ENCODE measurements at regions not wholly inside any gene's neighbourhood (a gene's known extent, or its start where the extent isn't known, plus 50 kb on each side); places are given as distances from the start of the nearest gene placed in this dataset.
A peak's percentile ranks its signal among the peaks of the same experiment; 100 is the strongest.

GRCh38 chr12:90819709-90820108 is 135.3 kb downstream of the CCER1 start:
- Mint-ChIP-seq H3K36me3 (ENCODE audit: low read depth) (no peaks in the 10 kb centered on the region), H3K4me3 (no peak overlapping the region), H3K27ac (no peak overlapping the region), H3K27me3 (ENCODE audit: insufficient read depth) (no peaks in the 10 kb centered on the region; the same call in none of the 2 replicates), H3K4me1 (ENCODE audit: low read depth) (no peaks in the 10 kb centered on the region), H3K9me3 (peaks cover 23% of the 10 kb centered on the region)
- no peak for TF ChIP-seq CTCF (IDR thresholded peaks at IDR 0.05)
- no peak for DNase-seq

- DNase-seq, result no peak
- Mint-ChIP-seq H3K4me1 (ENCODE audit: low read depth) (no peaks in the 10 kb centered on the region), H3K4me3 (no peak overlapping the region), H3K9me3 (peaks cover 19% of the 10 kb centered on the region), H3K36me3 (ENCODE audit: low read depth) (no peaks in the 10 kb centered on the region), H3K27me3 (ENCODE audit: insufficient read depth) (no peaks in the 10 kb centered on the region; the same call in 1 of the 2 replicates), H3K27ac (no peak overlapping the region)
- no peak for TF ChIP-seq CTCF (IDR thresholded peaks at IDR 0.05)
Measured at GRCh38 chr12:90816353-90817089, 138.5 kb downstream of the CCER1 start.

GRCh38 chr12:90809940-90810339 is 145.0 kb downstream of the CCER1 start:
- Mint-ChIP-seq H3K27me3 (ENCODE audit: insufficient read depth) (no peaks in the 10 kb centered on the region), H3K4me1 (ENCODE audit: low read depth) (no peaks in the 10 kb centered on the region), H3K4me3 (no peak overlapping the region), H3K9me3 (peaks cover 25% of the 10 kb centered on the region), H3K27ac (no peak overlapping the region), H3K36me3 (ENCODE audit: low read depth) (no peaks in the 10 kb centered on the region)
- DNase-seq, result no peak
- TF ChIP-seq CTCF (IDR thresholded peaks at IDR 0.05), result no peak

- Mint-ChIP-seq H3K4me3 (no peak overlapping the region), H3K27me3 (ENCODE audit: insufficient read depth) (no peaks in the 10 kb centered on the region), H3K4me1 (ENCODE audit: low read depth) (no peaks in the 10 kb centered on the region), H3K36me3 (ENCODE audit: low read depth) (no peaks in the 10 kb centered on the region), H3K27ac (no peak overlapping the region), H3K9me3 (peaks cover 19% of the 10 kb centered on the region)
- no peak for TF ChIP-seq CTCF (IDR thresholded peaks at IDR 0.05)
- DNase-seq, result no peak
Measured at GRCh38 chr12:90808568-90808967, 146.4 kb downstream of the CCER1 start.

- H3K27ac Mint-ChIP-seq, result no peak overlapping the region
- TF ChIP-seq CTCF (IDR thresholded peaks at IDR 0.05), result no peak
- no peaks in the 10 kb centered on the region for H3K4me1 Mint-ChIP-seq (ENCODE audit: low read depth)
- peaks cover under 1% of the 10 kb centered on the region; the same call in 1 of the 2 replicates for H3K27me3 Mint-ChIP-seq (ENCODE audit: insufficient read depth)
- peak overlapping the region; percentile 39; the same call in 1 of the 2 replicates for H3K4me3 Mint-ChIP-seq
- H3K36me3 Mint-ChIP-seq (ENCODE audit: low read depth), result no peaks in the 10 kb centered on the region
- H3K9me3 Mint-ChIP-seq, result no peaks in the 10 kb centered on the region; the same call in none of the 2 replicates
- no peak for DNase-seq
Measured at GRCh38 chr12:90802727-90803126, 152.2 kb downstream of the CCER1 start.
